ENCODE measurements at regions not wholly inside any gene's neighbourhood (a gene's known extent, or its start where the extent isn't known, plus 50 kb on each side); places are given as distances from the start of the nearest gene placed in this dataset.

DNA sequence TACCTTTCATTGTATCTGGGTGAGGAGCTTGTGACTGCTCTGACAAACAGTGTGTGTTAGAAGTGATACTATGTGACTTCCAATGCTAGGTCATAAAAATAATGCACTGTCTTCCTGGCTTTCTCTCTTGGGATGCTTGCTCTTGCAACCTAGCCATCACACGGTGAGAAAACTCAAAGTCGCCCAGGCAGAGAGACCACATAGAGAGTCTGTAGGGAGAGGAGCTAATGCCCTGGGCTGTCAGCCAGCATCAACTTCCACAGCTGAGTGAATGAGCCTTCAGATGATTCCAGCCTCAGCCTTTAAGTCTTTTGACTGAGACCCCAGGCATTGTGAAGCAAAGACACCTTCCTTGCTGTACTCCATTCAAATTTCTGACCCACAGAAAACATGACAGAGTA, 220.6 kb upstream of the SGO1 start:
- Histone ChIP-seq H3K4me3 (ENCODE audit: low read depth, low read length) (no peak overlapping the region), H3K27ac (ENCODE audit: extremely low read depth, low read depth, low read length) (no peak overlapping the region), H3K4me1 (ENCODE audit: control insufficient read depth, insufficient read depth, low read length) (no peaks in the 10 kb centered on the region), H3K36me3 (ENCODE audit: control insufficient read depth in 2 of 2, insufficient read depth in 1 of 2, low read length in 2 of 2) (no peaks in the 10 kb centered on the region), H3K9me3 (ENCODE audit: control insufficient read depth, insufficient read depth, low read depth, low read length) (no peaks in the 10 kb centered on the region)
- CTCF ChIA-PET: interaction anchor here (0.8 kb wide), 1 partner anchor 21 kb away, joined by 4 read pairs; no protein-coding TSS in a partner anchor
- TF ChIP-seq ZNF416 (tag by site-specific recombination; IDR thresholded peaks at IDR 0.05) (no peak), TCF7L2 (IDR thresholded peaks at IDR 0.05; ENCODE audit: borderline replicate concordance, low read depth, low read length) (no peak), ZIC2 (tag by site-specific recombination; IDR thresholded peaks at IDR 0.05) (no peak), ZNF76 (tag by site-specific recombination; IDR thresholded peaks at IDR 0.05; ENCODE audit: borderline replicate concordance, low read depth) (no peak)
- POLR2A ChIA-PET: no interaction called here

DNA sequence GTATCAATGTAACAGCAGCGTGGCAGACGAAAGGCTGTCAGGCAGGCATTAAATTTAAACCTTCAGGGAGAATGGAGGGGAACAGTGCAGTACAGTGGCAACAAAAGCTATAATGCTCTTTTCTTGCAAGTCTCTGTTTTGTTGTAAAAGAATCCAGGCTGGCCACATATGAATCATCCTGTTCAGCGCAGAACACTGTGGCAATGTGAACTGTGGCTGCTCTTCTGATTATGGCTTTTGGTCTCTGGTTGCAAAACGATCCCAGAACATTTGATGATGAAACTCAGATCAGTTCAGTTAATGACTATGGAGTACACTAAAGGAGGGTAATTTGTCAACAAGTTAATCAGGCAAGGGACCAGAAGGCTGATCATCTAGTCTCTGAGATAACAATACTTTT, 219.7 kb upstream of the SGO1 start:
- ChIA-PET CTCF (no interaction called here), POLR2A (no interaction called here)
- no peaks in the 10 kb centered on the region for H3K9me3 ChIP-seq (ENCODE audit: control insufficient read depth, insufficient read depth, low read depth, low read length)
- TF ChIP-seq ZNF239 (tag by site-specific recombination; IDR thresholded peaks at IDR 0.05): no peak
- no peak for TF ChIP-seq ZNF600 (tag by site-specific recombination; IDR thresholded peaks at IDR 0.05)
- no peak for TF ChIP-seq ZNF248 (tag by site-specific recombination; IDR thresholded peaks at IDR 0.05)
- TF ChIP-seq, protein P1, sequence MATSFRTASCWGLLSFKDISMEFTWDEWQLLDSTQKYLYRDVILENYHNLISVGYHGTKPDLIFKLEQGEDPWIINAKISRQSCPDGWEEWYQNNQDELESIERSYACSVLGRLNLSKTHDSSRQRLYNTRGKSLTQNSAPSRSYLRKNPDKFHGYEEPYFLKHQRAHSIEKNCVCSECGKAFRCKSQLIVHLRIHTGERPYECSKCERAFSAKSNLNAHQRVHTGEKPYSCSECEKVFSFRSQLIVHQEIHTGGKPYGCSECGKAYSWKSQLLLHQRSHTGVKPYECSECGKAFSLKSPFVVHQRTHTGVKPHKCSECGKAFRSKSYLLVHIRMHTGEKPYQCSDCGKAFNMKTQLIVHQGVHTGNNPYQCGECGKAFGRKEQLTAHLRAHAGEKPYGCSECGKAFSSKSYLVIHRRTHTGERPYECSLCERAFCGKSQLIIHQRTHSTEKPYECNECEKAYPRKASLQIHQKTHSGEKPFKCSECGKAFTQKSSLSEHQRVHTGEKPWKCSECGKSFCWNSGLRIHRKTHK (tag by site-specific recombination; IDR thresholded peaks at IDR 0.05): no peak
- TF ChIP-seq, protein P2, sequence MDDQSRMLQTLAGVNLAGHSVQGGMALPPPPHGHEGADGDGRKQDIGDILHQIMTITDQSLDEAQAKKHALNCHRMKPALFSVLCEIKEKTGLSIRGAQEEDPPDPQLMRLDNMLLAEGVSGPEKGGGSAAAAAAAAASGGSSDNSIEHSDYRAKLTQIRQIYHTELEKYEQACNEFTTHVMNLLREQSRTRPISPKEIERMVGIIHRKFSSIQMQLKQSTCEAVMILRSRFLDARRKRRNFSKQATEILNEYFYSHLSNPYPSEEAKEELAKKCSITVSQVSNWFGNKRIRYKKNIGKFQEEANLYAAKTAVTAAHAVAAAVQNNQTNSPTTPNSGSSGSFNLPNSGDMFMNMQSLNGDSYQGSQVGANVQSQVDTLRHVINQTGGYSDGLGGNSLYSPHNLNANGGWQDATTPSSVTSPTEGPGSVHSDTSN (CRISPR knock-in tag; IDR thresholded peaks at IDR 0.05): no peak
- TF ChIP-seq SETDB1 (IDR thresholded peaks at IDR 0.05; ENCODE audit: insufficient read length, low read length): no peak
- TF ChIP-seq, protein P3, sequence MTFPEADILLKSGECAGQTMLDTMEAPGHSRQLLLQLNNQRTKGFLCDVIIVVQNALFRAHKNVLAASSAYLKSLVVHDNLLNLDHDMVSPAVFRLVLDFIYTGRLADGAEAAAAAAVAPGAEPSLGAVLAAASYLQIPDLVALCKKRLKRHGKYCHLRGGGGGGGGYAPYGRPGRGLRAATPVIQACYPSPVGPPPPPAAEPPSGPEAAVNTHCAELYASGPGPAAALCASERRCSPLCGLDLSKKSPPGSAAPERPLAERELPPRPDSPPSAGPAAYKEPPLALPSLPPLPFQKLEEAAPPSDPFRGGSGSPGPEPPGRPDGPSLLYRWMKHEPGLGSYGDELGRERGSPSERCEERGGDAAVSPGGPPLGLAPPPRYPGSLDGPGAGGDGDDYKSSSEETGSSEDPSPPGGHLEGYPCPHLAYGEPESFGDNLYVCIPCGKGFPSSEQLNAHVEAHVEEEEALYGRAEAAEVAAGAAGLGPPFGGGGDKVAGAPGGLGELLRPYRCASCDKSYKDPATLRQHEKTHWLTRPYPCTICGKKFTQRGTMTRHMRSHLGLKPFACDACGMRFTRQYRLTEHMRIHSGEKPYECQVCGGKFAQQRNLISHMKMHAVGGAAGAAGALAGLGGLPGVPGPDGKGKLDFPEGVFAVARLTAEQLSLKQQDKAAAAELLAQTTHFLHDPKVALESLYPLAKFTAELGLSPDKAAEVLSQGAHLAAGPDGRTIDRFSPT (tag by site-specific recombination; IDR thresholded peaks at IDR 0.05): no peak
- no peak for TF ChIP-seq ZNF514 (tag by site-specific recombination; IDR thresholded peaks at IDR 0.05)
- TF ChIP-seq, protein P4, sequence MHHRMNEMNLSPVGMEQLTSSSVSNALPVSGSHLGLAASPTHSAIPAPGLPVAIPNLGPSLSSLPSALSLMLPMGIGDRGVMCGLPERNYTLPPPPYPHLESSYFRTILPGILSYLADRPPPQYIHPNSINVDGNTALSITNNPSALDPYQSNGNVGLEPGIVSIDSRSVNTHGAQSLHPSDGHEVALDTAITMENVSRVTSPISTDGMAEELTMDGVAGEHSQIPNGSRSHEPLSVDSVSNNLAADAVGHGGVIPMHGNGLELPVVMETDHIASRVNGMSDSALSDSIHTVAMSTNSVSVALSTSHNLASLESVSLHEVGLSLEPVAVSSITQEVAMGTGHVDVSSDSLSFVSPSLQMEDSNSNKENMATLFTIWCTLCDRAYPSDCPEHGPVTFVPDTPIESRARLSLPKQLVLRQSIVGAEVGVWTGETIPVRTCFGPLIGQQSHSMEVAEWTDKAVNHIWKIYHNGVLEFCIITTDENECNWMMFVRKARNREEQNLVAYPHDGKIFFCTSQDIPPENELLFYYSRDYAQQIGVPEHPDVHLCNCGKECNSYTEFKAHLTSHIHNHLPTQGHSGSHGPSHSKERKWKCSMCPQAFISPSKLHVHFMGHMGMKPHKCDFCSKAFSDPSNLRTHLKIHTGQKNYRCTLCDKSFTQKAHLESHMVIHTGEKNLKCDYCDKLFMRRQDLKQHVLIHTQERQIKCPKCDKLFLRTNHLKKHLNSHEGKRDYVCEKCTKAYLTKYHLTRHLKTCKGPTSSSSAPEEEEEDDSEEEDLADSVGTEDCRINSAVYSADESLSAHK (tag by site-specific recombination; IDR thresholded peaks at IDR 0.05): no peak
- no peak for TF ChIP-seq ZNF664 (tag by site-specific recombination; IDR thresholded peaks at IDR 0.05)
- no peak for TF ChIP-seq ZFP3 (tag by site-specific recombination; IDR thresholded peaks at IDR 0.05; ENCODE audit: low read depth)
- TF ChIP-seq, protein P5, sequence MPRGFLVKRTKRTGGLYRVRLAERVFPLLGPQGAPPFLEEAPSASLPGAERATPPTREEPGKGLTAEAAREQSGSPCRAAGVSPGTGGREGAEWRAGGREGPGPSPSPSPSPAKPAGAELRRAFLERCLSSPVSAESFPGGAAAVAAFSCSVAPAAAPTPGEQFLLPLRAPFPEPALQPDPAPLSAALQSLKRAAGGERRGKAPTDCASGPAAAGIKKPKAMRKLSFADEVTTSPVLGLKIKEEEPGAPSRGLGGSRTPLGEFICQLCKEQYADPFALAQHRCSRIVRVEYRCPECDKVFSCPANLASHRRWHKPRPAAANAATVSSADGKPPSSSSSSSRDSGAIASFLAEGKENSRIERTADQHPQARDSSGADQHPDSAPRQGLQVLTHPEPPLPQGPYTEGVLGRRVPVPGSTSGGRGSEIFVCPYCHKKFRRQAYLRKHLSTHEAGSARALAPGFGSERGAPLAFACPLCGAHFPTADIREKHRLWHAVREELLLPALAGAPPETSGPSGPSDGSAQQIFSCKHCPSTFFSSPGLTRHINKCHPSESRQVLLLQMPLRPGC (tag by site-specific recombination; IDR thresholded peaks at IDR 0.05): no peak
- no peak for TF ChIP-seq GFI1B (tag by site-specific recombination; IDR thresholded peaks at IDR 0.05)
- TF ChIP-seq, protein P6, sequence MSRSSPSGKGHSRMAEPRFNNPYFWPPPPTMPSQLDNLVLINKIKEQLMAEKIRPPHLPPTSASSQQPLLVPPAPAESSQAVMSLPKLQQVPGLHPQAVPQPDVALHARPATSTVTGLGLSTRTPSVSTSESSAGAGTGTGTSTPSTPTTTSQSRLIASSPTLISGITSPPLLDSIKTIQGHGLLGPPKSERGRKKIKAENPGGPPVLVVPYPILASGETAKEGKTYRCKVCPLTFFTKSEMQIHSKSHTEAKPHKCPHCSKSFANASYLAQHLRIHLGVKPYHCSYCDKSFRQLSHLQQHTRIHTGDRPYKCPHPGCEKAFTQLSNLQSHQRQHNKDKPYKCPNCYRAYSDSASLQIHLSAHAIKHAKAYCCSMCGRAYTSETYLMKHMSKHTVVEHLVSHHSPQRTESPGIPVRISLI (tag by site-specific recombination; IDR thresholded peaks at IDR 0.05): no peak
- no peak for TF ChIP-seq WT1 (tag by site-specific recombination; IDR thresholded peaks at IDR 0.05)
- TF ChIP-seq, protein P7, sequence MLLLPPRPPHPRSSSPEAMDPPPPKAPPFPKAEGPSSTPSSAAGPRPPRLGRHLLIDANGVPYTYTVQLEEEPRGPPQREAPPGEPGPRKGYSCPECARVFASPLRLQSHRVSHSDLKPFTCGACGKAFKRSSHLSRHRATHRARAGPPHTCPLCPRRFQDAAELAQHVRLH (tag by site-specific recombination; IDR thresholded peaks at IDR 0.05): no peak
- TF ChIP-seq ZNF660 (tag by site-specific recombination; IDR thresholded peaks at IDR 0.05): no peak
- TF ChIP-seq, protein P8, sequence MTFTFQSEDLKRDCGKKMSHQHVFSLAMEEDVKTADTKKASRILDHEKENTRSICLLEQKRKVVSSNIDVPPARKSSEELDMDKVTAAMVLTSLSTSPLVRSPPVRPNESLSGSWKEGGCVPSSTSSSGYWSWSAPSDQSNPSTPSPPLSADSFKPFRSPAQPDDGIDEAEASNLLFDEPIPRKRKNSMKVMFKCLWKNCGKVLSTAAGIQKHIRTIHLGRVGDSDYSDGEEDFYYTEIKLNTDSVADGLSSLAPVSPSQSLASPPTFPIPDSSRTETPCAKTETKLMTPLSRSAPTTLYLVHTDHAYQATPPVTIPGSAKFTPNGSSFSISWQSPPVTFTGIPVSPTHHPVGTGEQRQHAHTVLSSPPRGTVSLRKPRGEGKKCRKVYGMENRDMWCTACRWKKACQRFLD (tag by site-specific recombination; IDR thresholded peaks at IDR 0.05): no peak
- no peak for TF ChIP-seq ZNF19 (tag by site-specific recombination; IDR thresholded peaks at IDR 0.05; ENCODE audit: low read depth)
- no peak overlapping the region for H3K27ac ChIP-seq (ENCODE audit: extremely low read depth, low read depth, low read length)
- H3K36me3 ChIP-seq (ENCODE audit: control insufficient read depth in 2 of 2, insufficient read depth in 1 of 2, low read length in 2 of 2): no peaks in the 10 kb centered on the region
- no peaks in the 10 kb centered on the region for H3K4me1 ChIP-seq (ENCODE audit: control insufficient read depth, insufficient read depth, low read length)
- no peak overlapping the region for H3K4me3 ChIP-seq (ENCODE audit: low read depth, low read length)
